Lower lobe of right lung (tissue), 2 donors: ENCODE measurements at regions not wholly inside any gene's neighbourhood (a gene's known extent, or its start where the extent isn't known, plus 50 kb on each side); places are given as distances from the start of the nearest gene placed in this dataset.

Experiments used
- ATAC-seq, 2 donors: fragments of 200-7000 bp; cut with Tn5 transposase; one replicate each; pipeline ENCODE4 v1.9.1; 2020 to 2022; ENCODE audit warnings: mild to moderate bottlenecking in 2 of 2, moderate library complexity in 2 of 2
- DNase-seq: peaks from one replicate; pipeline ENCODE4 v3.0.0-alpha.2; 2020
- H3K27ac ChIP-seq: fragments of 200-600 bp; one replicate; pipeline ENCODE4 v1.8.0; 2022
- H3K27me3 ChIP-seq: fragments of 200-600 bp; one replicate; pipeline ENCODE4 v1.8.0; 2022; ENCODE audit warnings: low read depth
- H3K36me3 ChIP-seq: fragments of 200-600 bp; one replicate; pipeline ENCODE4 v1.8.0; 2022; ENCODE audit warnings: mild to moderate bottlenecking
- H3K4me1 ChIP-seq: fragments of 200-600 bp; one replicate; pipeline ENCODE4 v1.8.0; 2022
- H3K4me3 ChIP-seq: fragments of 200-600 bp; one replicate; pipeline ENCODE4 v1.8.0; 2022; ENCODE audit warnings: mild to moderate bottlenecking
- H3K9me3 ChIP-seq: fragments of 200-600 bp; one replicate; pipeline ENCODE4 v1.8.0; 2022
- intact Hi-C: fragments of 100-400 bp; cut with DNase I; formaldehyde crosslinking; loops from one replicate; pipeline ENCODE4 v1.11.0; 2022
- TF ChIP-seq, protein P1 (sequence below): fragments of 200-600 bp; IDR thresholded peaks from one replicate; pipeline ENCODE4 v1.8.0; 2022; ENCODE audit warnings: antibody characterized with exemption, mild to moderate bottlenecking
- donor health status: DM: no; HTN: yes; CAD: no; lungs with severe emphysema.

DNA sequence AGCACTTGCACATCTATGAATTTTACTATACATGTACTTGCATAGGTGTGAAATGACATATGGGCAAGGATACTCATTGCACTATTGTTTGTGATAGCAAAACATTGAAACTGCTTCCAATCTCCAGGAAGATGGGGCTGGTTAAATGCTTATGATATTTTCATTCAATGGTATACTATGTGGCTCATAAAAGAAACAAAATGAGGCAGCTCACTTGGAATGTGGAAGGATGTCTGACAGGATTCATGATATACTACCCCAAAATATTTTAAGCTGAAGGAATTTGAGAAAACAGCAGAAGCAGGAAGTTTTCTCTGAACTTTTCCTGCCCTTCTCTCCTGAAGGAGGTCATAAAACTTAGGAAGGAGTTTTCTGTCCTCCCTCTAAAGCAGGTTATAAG, 99.6 kb upstream of the CAST start:
- no peak for DNase-seq
- intact Hi-C loops = no loop called here
- no peaks in the 10 kb centered on the region for H3K27me3 ChIP-seq
- H3K4me1 ChIP-seq = peaks cover 7% of the 10 kb centered on the region
- H3K36me3 ChIP-seq = no peaks in the 10 kb centered on the region
- no peaks in the 10 kb centered on the region for H3K9me3 ChIP-seq
- no peak overlapping the region for H3K4me3 ChIP-seq
- H3K27ac ChIP-seq = no peak overlapping the region
- ATAC-seq = no peak
- TF ChIP-seq, protein P1, sequence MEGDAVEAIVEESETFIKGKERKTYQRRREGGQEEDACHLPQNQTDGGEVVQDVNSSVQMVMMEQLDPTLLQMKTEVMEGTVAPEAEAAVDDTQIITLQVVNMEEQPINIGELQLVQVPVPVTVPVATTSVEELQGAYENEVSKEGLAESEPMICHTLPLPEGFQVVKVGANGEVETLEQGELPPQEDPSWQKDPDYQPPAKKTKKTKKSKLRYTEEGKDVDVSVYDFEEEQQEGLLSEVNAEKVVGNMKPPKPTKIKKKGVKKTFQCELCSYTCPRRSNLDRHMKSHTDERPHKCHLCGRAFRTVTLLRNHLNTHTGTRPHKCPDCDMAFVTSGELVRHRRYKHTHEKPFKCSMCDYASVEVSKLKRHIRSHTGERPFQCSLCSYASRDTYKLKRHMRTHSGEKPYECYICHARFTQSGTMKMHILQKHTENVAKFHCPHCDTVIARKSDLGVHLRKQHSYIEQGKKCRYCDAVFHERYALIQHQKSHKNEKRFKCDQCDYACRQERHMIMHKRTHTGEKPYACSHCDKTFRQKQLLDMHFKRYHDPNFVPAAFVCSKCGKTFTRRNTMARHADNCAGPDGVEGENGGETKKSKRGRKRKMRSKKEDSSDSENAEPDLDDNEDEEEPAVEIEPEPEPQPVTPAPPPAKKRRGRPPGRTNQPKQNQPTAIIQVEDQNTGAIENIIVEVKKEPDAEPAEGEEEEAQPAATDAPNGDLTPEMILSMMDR = no peak

DNA sequence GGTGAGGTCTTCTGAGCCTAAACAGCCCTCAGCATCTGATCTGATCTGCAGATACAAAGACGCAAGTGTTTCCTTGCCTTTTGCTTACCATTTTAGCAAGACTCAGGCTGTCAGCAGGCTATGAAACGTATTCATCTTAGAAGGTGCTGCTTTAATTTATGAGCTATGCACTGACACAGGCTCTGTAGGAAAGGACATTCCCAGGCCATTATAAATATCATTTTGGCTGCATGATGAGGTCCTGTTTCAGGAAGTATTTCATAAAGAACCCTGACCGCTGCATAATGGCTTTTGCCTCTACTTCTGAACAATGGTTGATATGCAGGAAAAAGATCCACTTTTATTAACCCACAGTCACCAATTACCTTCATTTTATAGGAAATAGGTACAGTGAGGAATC, 98.4 kb upstream of the CAST start:
- intact Hi-C loops = no loop called here
- H3K36me3 ChIP-seq = no peaks in the 10 kb centered on the region
- TF ChIP-seq, protein P1 = no peak
- peaks cover 7% of the 10 kb centered on the region for H3K4me1 ChIP-seq
- ATAC-seq (no peak), DNase-seq (no peak)
- H3K4me3 ChIP-seq = no peak overlapping the region
- H3K9me3 ChIP-seq = no peaks in the 10 kb centered on the region
- no peaks in the 10 kb centered on the region for H3K27me3 ChIP-seq
- no peak overlapping the region for H3K27ac ChIP-seq

DNA sequence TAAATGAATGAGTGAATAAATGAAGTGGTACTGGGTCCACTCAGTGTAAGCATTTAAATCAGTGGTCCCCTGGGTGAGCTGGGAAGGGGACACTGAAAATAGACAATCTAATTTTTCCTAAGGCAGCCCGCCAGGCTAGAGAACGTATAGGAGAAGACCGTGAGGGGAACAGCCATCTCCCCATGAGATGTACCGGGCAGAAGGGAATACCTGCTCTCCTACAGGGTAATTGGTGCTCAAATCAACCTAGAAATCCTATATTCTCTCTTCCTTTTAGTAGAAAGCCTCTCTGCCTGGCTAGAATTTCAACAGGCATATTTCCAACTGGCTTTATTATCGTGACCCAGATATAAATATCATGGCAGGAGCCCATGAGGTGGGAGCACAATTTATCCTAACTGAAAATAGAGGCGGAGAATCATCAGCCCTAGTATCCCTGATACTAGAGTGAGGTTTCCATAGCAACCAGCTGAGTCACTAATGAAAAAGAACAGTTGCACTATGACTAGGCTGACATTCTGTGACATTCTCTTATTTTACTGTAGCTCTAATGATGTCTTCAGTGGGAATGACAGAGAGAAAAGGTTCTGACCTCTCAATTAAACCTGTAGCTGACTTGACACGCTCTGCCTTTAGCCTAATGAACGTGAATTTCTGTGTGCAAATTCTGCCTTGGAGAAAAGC, 96.5 kb upstream of the CAST start:
- no peaks in the 10 kb centered on the region for H3K27me3 ChIP-seq
- intact Hi-C loops = no loop called here
- no peaks in the 10 kb centered on the region for H3K9me3 ChIP-seq
- TF ChIP-seq, protein P1 = no peak
- peaks cover 7% of the 10 kb centered on the region for H3K4me1 ChIP-seq
- no peaks in the 10 kb centered on the region for H3K36me3 ChIP-seq
- no peak for DNase-seq
- no peak overlapping the region for H3K4me3 ChIP-seq
- no peak for ATAC-seq
- no peak overlapping the region for H3K27ac ChIP-seq

DNA sequence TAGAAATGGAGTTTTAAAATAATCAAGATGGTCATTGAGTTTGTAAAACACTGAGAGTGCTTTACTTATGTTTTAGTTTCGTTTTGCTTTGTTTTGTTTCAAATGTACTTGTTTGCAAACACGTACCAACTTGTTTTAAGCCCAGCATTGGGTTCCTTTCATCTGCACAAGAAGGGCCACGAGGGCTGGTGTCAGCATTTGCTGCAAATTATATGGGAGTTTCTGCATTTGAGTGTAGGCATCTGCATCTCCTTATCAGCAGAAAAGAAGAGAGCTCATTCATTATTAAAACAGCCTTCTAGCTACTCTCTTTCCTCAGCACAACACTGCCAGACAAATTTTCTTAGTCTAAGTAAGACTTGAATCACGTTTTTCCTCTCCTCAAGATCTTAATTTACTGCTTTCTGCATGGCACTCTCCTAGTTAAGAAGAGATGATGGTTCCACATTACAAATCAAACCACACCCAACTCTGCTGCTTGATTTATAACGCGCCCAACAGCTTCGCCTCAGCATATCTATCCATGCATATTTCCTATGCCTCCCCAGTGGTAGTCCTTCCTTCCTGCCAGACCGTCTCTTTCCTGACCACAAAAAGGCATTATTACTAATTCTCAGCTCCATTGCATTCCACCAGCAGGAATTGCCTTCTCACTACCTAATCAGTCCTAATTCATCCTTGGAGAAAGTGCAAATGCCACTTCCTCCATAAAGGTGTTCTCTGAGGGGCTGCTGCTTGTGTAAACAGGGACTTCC, 95.2 kb upstream of the CAST start:
- TF ChIP-seq, protein P1 = no peak
- peaks cover 7% of the 10 kb centered on the region for H3K4me1 ChIP-seq
- ATAC-seq (no peak), DNase-seq (no peak)
- no peaks in the 10 kb centered on the region for H3K27me3 ChIP-seq
- H3K4me3 ChIP-seq = no peak overlapping the region
- no peaks in the 10 kb centered on the region for H3K36me3 ChIP-seq
- no peaks in the 10 kb centered on the region for H3K9me3 ChIP-seq
- intact Hi-C loops = no loop called here
- no peak overlapping the region for H3K27ac ChIP-seq

DNA sequence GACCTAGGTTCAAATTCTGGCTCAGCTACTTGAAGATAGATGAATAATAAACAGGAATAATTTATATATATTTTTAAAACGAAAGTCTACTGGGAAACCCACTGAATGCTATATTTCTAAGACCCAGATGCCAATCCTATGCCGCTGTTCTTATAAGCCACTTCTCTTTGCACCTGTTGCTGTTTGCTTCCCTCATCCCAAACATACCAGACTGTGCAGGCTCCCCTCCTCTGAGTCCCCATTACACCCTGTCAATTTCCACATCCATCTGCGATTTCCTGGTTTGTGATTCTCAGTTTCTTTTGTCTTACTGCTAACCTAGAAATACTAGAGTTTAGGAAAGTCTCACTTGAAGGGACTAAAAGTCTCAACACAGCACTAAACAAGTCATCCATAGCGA, 92.8 kb upstream of the CAST start:
- no peaks in the 10 kb centered on the region for H3K9me3 ChIP-seq
- ATAC-seq (no peak), DNase-seq (no peak)
- H3K4me1 ChIP-seq = peaks cover 7% of the 10 kb centered on the region
- H3K27ac ChIP-seq = no peak overlapping the region
- TF ChIP-seq, protein P1 = no peak
- H3K4me3 ChIP-seq = no peak overlapping the region
- no peaks in the 10 kb centered on the region for H3K27me3 ChIP-seq
- intact Hi-C loops = no loop called here
- no peaks in the 10 kb centered on the region for H3K36me3 ChIP-seq
